H1 (cell line): ENCODE measurements at regions not wholly inside any gene's neighbourhood (a gene's known extent, or its start where the extent isn't known, plus 50 kb on each side); places are given as distances from the start of the nearest gene placed in this dataset.

Source experiments
- YY1 ChIP-seq: IDR thresholded peaks from 2 replicates; pipeline ENCODE4 v1.6.1; 2011; ENCODE audit warnings: low read depth, mild to moderate bottlenecking, low read length

GRCh38 chr7:153443032-153443701 lies 609.0 kb upstream of the DPP6 start (continued):
- no peak for TF ChIP-seq YY1
